Glutamatergic neuron (in vitro differentiated cells): ENCODE measurements at regions not wholly inside any gene's neighbourhood (a gene's known extent, or its start where the extent isn't known, plus 50 kb on each side); places are given as distances from the start of the nearest gene placed in this dataset.

ENCODE experiments used
- DNase-seq: peaks from one replicate; pipeline ENCODE4 v3.0.0; 2022
- H3K27ac Mint-ChIP-seq: one replicate; pipeline ENCODE4 v1.8.0; 2020; ENCODE audit warnings: mild to moderate bottlenecking, mixed read lengths, inconsistent platforms; ENCODE audit not compliant: unreplicated experiment
- H3K27me3 Mint-ChIP-seq: one replicate; pipeline ENCODE4 v1.8.0; 2020; ENCODE audit warnings: mild to moderate bottlenecking, moderate library complexity, mixed read lengths, inconsistent platforms; ENCODE audit not compliant: unreplicated experiment
- H3K36me3 Mint-ChIP-seq: one replicate; pipeline ENCODE4 v1.8.0; 2020; ENCODE audit warnings: mild to moderate bottlenecking, mixed read lengths, inconsistent platforms; ENCODE audit not compliant: unreplicated experiment
- H3K4me1 Mint-ChIP-seq: one replicate; pipeline ENCODE4 v1.8.0; 2020; ENCODE audit warnings: mild to moderate bottlenecking, low read depth, mixed read lengths, inconsistent platforms; ENCODE audit not compliant: unreplicated experiment
- H3K4me3 Mint-ChIP-seq: one replicate; pipeline ENCODE4 v1.8.0; 2020; ENCODE audit warnings: mild to moderate bottlenecking, mixed read lengths, inconsistent platforms; ENCODE audit not compliant: unreplicated experiment
- H3K9me3 Mint-ChIP-seq: one replicate; pipeline ENCODE4 v1.8.0; 2020; ENCODE audit warnings: mild to moderate bottlenecking, moderate library complexity, mixed read lengths, inconsistent platforms; ENCODE audit not compliant: unreplicated experiment
- CTCF ChIP-seq: fragments of 200-600 bp; sonication (generic); IDR thresholded peaks from one replicate; pipeline ENCODE4 v1.5.0; 2021; ENCODE audit not compliant: partially characterized antibody, unreplicated experiment

- DNase-seq = no peak
- Mint-ChIP-seq H3K36me3 (no peaks in the 10 kb centered on the region), H3K9me3 (peaks cover 3% of the 10 kb centered on the region), H3K27me3 (no peaks in the 10 kb centered on the region), H3K4me1 (peaks cover 9% of the 10 kb centered on the region), H3K27ac (no peak overlapping the region), H3K4me3 (no peak overlapping the region)
- no peak for TF ChIP-seq CTCF
These were observed 356.1 kb upstream of the ZC3H15 start for GRCh38 chr2:186129767-186130581.

- DNase-seq = no peak
- Mint-ChIP-seq H3K9me3 (peaks cover 3% of the 10 kb centered on the region), H3K27ac (no peak overlapping the region), H3K4me3 (no peak overlapping the region), H3K4me1 (peaks cover 3% of the 10 kb centered on the region), H3K27me3 (no peaks in the 10 kb centered on the region), H3K36me3 (no peaks in the 10 kb centered on the region)
- no peak for TF ChIP-seq CTCF
These were observed 355.1 kb upstream of the ZC3H15 start for GRCh38 chr2:186130748-186131641.

GRCh38 chr2:186135686-186136085, 350.4 kb upstream of the ZC3H15 start:
- Mint-ChIP-seq H3K27me3 (peaks cover 2% of the 10 kb centered on the region), H3K9me3 (peaks cover 3% of the 10 kb centered on the region), H3K36me3 (no peaks in the 10 kb centered on the region), H3K4me3 (no peak overlapping the region), H3K4me1 (peaks cover 3% of the 10 kb centered on the region), H3K27ac (no peak overlapping the region)
- DNase-seq = no peak
- TF ChIP-seq CTCF = no peak

GRCh38 chr2:186136860-186137259, 349.2 kb upstream of the ZC3H15 start:
- no peak for DNase-seq
- Mint-ChIP-seq H3K9me3 (no peaks in the 10 kb centered on the region), H3K4me3 (no peak overlapping the region), H3K27ac (no peak overlapping the region), H3K36me3 (no peaks in the 10 kb centered on the region), H3K27me3 (peaks cover 2% of the 10 kb centered on the region), H3K4me1 (no peaks in the 10 kb centered on the region)
- TF ChIP-seq CTCF = no peak

GRCh38 chr2:186138845-186139244, 347.2 kb upstream of the ZC3H15 start:
- H3K27ac Mint-ChIP-seq = no peak overlapping the region
- peaks cover 2% of the 10 kb centered on the region for H3K27me3 Mint-ChIP-seq
- H3K9me3 Mint-ChIP-seq = no peaks in the 10 kb centered on the region
- H3K4me3 Mint-ChIP-seq = no peak overlapping the region
- no peak for TF ChIP-seq CTCF
- H3K4me1 Mint-ChIP-seq = no peaks in the 10 kb centered on the region
- no peaks in the 10 kb centered on the region for H3K36me3 Mint-ChIP-seq
- DNase-seq = no peak
